H1 (cell line): ENCODE measurements at regions not wholly inside any gene's neighbourhood (a gene's known extent, or its start where the extent isn't known, plus 50 kb on each side); places are given as distances from the start of the nearest gene placed in this dataset.

Experiments used
- KDM1A ChIP-seq: fragments of 200-600, 300-600 bp; sonication (generic); IDR thresholded peaks from 2 replicates; pipeline ENCODE4 v1.7.1; 2016; ENCODE audit warnings: mild to moderate bottlenecking, low read length, borderline replicate concordance
- RNF2 ChIP-seq: fragments of 200-900, 300-1000 bp; sonication (generic); IDR thresholded peaks from 2 replicates; pipeline ENCODE4 v1.7.1; 2016; ENCODE audit warnings: borderline replicate concordance, low read depth, mild to moderate bottlenecking, antibody characterized with exemption, low read length; ENCODE audit not compliant: poor library complexity, severe bottlenecking; ENCODE audit errors: missing control alignments
- SAP30 ChIP-seq: fragments of 300-600 bp; sonication (generic); IDR thresholded peaks from 2 replicates; pipeline ENCODE4 v1.7.1; 2012; ENCODE audit warnings: low read length, moderate library complexity, mild to moderate bottlenecking, inconsistent platforms; ENCODE audit not compliant: insufficient read depth, insufficient replicate concordance

- TF ChIP-seq KDM1A: no peak
- TF ChIP-seq RNF2: no peak
- no peak for TF ChIP-seq SAP30
These were observed 790.5 kb downstream of the DIPK2A start (continued) for GRCh38 chr3:144762091-144762490.
